COLO829 (cell line): ENCODE measurements at regions not wholly inside any gene's neighbourhood (a gene's known extent, or its start where the extent isn't known, plus 50 kb on each side); places are given as distances from the start of the nearest gene placed in this dataset.
"Not testable (repeated sequence)": the region's sequence is repeated elsewhere in the genome, so short reads cannot be mapped to it uniquely, and the experiment has no call there.

Source experiments
- DNase-seq: peaks from one replicate; pipeline ENCODE4 v3.0.0; 2012; ENCODE audit warnings: low spot score

DNA sequence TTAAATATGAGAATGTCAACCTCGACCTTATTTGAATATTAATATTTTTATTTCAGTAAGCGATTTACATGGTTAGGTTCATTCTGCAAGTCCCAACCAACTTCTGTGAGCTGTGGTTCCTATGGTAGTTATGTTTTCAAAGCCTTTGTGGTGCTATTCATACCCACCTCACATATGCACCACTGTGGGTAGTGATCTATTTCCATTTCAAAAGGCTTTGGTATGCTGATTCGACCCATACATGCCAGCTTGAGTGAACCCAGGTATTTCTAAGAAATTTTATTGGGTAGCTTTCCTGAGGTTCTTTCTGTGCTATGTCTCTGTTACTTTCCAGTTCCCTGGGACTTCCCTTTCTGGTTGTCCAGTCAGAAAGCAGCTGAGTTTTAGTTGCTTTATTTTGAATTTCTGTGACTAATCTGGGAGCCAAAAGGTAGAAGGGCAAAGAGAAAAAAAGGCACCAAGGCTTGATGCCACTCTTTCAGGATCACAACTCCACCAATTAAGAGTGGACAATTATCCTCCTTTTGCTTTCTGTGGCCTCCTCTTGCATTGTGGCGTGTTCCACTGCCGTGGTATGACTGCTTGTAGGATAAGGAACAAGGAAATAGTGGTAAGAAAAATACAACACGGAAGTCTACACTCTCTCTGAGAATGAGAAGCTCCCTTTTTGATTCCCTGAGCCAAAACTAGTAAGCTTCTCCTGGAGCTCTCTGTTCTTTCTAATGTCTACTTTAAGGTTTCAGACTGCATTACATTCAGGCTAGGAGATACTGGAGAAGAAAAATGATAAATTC, 729.1 kb downstream of the NOVA1 start:
- no peak for DNase-seq

DNA sequence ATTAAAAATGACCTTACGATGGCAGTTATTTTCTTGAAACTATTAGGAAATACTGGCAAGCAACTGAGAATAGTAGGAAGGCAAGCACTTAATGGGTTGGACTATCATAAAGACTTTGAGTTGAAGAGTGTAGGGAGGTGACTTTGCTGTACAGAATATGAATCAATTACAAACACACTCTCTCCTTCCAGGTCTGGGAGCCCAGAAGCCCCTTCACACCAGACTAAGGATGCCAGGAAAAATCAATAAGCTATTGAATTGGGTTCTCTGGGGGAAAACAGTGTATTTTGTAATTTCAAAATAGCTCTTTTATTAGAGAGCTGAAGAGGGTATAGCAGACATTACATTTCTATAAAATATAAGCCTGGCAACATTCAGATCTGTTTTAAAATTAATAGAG, 736.4 kb downstream of the NOVA1 start:
- DNase-seq: no peak

DNA sequence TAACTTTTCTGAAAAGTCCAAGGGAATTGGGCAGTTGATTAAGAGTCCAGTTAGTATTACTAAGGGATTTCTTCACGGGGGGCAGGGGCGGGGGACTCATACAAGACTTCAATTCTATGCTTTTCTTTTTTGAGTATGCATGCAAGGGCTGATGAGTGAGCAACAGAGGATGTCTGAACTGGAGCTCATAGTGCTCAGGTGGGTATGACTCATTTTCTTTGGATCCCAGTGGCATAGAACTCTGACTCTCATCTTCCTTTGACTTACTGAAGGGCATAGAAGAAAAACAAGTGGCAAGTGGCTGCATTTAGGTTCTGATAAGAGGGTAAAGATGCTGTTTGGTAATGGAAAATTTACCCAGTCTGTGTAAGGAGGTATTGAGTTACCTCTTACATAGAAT, 749.2 kb downstream of the NOVA1 start:
- DNase-seq: no peak

DNA sequence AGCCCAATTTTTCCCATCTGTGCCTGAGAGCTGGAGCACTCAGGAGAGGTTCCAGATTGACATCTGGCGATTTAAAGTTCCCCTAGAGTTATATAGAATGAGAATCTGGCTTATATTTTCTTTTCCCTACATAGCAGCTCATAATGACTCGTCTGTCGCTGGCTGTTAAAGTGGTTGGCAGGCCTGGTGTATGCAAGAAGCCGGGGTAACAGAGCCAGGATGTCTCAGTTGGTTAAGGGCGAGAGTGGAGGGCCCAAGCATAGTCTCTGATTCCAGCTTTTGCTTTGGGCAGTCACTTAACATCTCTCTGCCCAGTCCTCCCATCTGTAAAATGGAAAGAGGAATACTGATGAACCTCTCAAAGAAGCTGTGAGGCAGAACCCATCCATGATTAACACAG, 751.6 kb downstream of the NOVA1 start:
- no peak for DNase-seq

GRCh38 chr14:25843481-25844470, 754.1 kb downstream of the NOVA1 start:
- no peak for DNase-seq

- no peak for DNase-seq
Observed at GRCh38 chr14:25841226-25841625, 756.6 kb downstream of the NOVA1 start.

DNA sequence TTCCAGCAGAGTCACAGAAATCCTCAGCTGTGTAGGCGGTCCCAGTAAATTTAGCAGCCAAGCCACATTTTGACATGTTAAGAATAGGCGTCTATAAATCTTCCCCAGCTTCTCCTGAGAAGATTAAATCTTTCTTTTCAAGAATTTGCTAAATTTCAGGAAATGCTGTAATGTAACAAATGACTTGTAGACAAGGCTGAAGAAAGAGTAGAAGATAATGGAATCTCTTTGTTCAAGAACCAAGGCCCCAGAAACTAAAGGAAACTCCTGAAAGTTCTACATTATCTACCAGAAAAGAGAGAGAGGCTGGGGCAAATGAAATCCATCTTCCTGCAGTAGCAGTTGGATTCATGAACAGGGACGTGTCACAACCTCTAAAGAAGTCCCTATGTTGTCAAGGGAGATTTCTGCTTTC, 760.3 kb downstream of the NOVA1 start:
- DNase-seq: no peak

GRCh38 chr14:25836636-25837035, 761.2 kb downstream of the NOVA1 start:
- no peak for DNase-seq

DNA sequence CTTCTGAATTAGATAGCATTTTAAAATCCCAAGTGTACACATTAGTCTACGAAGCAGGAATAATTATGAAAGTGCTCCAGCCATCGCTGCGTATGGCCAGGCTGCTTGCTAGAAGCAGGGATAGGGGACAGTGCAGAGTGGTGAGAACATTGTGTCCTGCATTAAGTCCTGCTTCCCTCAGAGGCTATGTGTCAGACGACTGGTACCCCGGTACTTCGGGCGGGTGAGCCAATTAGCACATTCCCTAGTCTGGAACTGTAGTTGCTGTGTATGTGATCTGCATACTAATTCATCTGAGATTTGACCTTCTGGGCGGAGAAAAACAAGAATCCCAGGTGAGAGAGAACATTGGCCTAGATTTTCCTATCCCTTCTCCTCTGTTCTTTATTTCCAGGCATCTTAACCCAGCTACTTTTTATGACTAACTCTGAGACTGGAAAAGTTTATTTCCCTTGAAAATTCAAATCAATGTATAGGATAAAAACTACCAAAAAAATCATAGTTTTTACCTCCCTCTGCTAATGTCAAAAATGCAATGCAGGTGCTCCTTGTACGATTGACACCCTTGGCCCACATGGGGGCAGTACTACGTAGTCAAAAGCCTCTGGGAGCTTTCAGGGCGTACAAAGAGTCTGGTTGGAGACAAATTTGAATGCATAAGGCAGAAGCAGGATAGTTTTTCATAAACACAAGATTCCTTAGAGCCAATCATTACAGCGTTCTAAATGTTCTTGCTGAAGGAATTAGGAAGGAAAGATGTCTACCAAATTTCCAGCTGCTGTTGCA, 764.3 kb downstream of the NOVA1 start:
- peak; percentile 5 for DNase-seq

DNA sequence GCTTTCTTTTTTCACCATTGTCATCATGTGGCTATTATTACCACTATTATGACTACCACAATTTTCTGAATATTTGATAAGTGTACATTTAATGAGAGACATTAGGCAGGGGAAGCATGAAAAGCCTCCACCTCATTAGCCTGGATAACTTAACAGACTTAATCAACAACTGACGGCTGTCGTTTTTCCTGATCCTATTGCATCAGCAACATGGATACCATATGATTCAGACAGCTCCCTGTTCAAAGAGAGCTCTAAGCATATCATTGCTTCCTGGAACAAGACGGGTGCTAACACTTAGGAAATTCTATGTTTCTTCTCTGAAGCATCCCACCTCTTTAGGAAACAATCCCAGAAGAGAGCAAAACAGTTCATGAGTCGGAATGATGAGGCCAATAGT, 765.2 kb downstream of the NOVA1 start:
- no peak for DNase-seq

- DNase-seq: no peak
Observed at GRCh38 chr14:25828562-25828961, 769.3 kb downstream of the NOVA1 start.

- no peak for DNase-seq
Observed at GRCh38 chr14:25826105-25826504, 771.7 kb downstream of the NOVA1 start.

DNA sequence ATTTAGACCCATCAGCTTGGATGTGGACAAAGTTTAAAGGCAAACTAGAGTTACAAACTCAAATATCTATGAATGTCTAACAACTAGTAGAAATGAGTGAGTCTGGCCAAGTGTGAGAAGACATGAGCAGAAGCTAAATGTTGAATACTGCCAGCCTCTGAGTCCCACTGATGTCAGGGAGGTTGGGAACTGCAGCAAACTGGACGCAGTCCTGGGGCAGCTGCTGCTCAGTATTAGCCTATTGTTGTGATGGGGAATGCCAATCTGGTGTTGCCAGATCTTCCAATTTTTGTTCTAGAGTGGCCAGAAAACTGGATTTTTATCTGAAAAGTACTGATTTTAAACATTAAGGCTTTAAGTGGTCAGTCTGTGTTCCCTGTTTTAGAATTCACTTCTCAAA, 770.4 kb upstream of the STXBP6 start:
- no peak for DNase-seq

GRCh38 chr14:25814622-25815021, 764.7 kb upstream of the STXBP6 start:
- not testable (repeated sequence) for DNase-seq

- DNase-seq: no peak
Observed at GRCh38 chr14:25803386-25804018, 753.6 kb upstream of the STXBP6 start.

- DNase-seq: no peak
Observed at GRCh38 chr14:25800841-25801240, 750.9 kb upstream of the STXBP6 start.

GRCh38 chr14:25788252-25788651, 738.3 kb upstream of the STXBP6 start:
- DNase-seq: no peak

DNA sequence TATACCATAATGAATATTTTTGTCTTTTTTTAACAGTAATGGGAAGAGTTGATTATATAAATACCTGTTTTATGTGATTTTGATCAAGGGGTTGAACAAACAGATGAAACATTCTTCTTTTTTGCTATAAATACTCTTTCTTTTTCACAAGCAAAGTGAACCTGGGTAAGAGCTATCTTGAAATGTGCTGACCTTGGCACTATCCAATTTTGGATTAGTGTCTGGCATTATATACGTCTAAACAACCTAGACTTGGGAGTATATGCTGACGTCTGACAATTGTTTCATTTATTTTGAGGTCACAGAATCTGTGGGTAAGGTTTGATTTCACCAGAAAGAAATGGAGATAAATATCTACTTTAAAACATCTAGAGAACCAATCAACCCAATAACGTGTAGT, 716.0 kb upstream of the STXBP6 start:
- DNase-seq: no peak

DNA sequence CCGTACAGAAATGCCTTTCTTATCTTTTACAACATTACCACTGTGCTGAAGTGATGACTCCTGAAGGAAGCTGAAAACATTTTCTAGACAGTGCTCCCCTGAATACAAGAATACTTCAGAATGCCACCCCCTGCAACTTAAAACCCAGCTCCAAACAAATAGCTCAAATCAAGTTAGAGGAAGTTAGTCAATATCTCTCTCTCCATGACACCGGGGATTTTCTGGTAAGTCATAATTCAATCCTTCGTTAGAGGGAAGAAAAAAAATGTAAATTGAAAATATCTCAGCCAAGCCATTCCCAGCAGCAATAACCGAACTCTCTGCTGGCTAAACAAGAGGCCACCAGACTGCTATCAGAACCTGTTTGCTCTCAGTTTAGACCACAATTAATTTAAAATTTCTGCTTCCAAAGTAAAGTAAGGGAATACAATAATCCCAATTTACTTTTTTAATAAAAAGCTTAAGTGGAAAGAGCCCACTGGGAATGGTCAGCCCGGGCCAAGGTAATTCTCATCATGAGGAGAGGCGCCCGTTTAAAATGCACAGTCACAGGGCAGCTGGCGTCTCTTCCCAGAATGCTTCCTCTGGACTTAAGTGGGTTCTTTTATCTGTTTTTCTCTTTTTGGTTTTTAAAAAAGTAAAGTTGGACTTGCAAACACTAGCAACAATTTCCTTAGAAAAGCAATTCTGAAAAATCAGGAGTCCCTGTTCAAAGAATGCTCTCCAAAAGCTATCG, 710.1 kb upstream of the STXBP6 start:
- no peak for DNase-seq

GRCh38 chr14:25759256-25759655, 709.3 kb upstream of the STXBP6 start:
- DNase-seq: no peak

- no peak for DNase-seq
Observed at GRCh38 chr14:25757364-25757763, 707.4 kb upstream of the STXBP6 start.
